ENCODE measurements at regions not wholly inside any gene's neighbourhood (a gene's known extent, or its start where the extent isn't known, plus 50 kb on each side); places are given as distances from the start of the nearest gene placed in this dataset.
"Not testable (repeated sequence)": the region's sequence is repeated elsewhere in the genome, so short reads cannot be mapped to it uniquely, and the experiment has no call there.

GRCh38 chr1:147098338-147098973 is 73.8 kb downstream of the PRKAB2 start:
- H3K4ac ChIP-seq (ENCODE audit: low read depth, low read length): not testable (repeated sequence)

More at GRCh38 chr1:147098338-147098973, 73.8 kb downstream of the PRKAB2 start:
- H3K27ac ChIP-seq (ENCODE audit: insufficient read depth, low read length); in situ Hi-C loops (cut with MboI; ENCODE audit: low sequenced_read_pairs); H4K20me1 ChIP-seq (ENCODE audit: insufficient read depth, low read length); H3K14ac ChIP-seq (replicated peaks; ENCODE audit: low read depth, low read length); H4K91ac ChIP-seq (ENCODE audit: insufficient read depth, low read depth, low read length); H3K27me3 ChIP-seq (ENCODE audit: control insufficient read depth, insufficient read depth, low read length); H4K8ac ChIP-seq (ENCODE audit: low read depth in 2 of 2, low read length in 2 of 2); H2BK20ac ChIP-seq (ENCODE audit: low read depth, low read length); H4K5ac ChIP-seq (ENCODE audit: low read depth, low read length); POLR2A ChIA-PET (ENCODE audit: unreplicated experiment); ATAC-seq (ENCODE audit: low read depth); H3K9me1 ChIP-seq (ENCODE audit: insufficient read depth, low read length); CTCF ChIA-PET; H3K9ac ChIP-seq (ENCODE audit: low read depth, low read length); H2AK5ac ChIP-seq (ENCODE audit: low read depth, low read length); H3K36me3 ChIP-seq (ENCODE audit: control insufficient read depth, insufficient read depth, low read length); H3K4me2 ChIP-seq (ENCODE audit: low read depth, low read length); DNase-seq; H2AFZ ChIP-seq (replicated peaks; ENCODE audit: low read length, poor library complexity); H2AK9ac ChIP-seq (replicated peaks; ENCODE audit: low read depth, low read length, poor library complexity); dilution Hi-C loops (cut with HindIII; ENCODE audit: low sequenced_read_pairs, unreplicated experiment); H2BK15ac ChIP-seq (ENCODE audit: low read depth, low read length); H3K18ac ChIP-seq (ENCODE audit: low read depth, low read length); H3K4me3 ChIP-seq (ENCODE audit: insufficient read depth, low read depth, low read length); H3K56ac ChIP-seq (ENCODE audit: extremely low read depth, insufficient read depth, low read length); H3K23ac ChIP-seq (ENCODE audit: low read depth, low read length); H3K9me3 ChIP-seq (ENCODE audit: control insufficient read depth, insufficient read depth, low read length); H2BK120ac ChIP-seq (ENCODE audit: low read depth, low read length); H2BK5ac ChIP-seq (ENCODE audit: low read depth, low read length, poor library complexity, severe bottlenecking); H3K4me1 ChIP-seq (ENCODE audit: control insufficient read depth, insufficient read depth, low read length); intact Hi-C loops (cut with micrococcal nuclease); H3K79me1 ChIP-seq (ENCODE audit: low read depth in 1 of 2, low read length in 2 of 2); BruUV-seq (replicated peaks): not testable (repeated sequence)
- WGBS, 2 experiments (ENCODE audit: extremely low coverage in 2 of 2, insufficient read length in 1 of 2): no CpG with 5 or more reads among the region's 11 CpGs
- TF ChIP-seq CTCF (conservative IDR thresholded peaks at IDR 0.05; ENCODE audit: low read depth, low read length): peak; percentile 20; the same call in 1 of the 2 replicates

Measured in IMR-90 (cell line).